Motor neuron (in vitro differentiated cells): ENCODE measurements at regions not wholly inside any gene's neighbourhood (a gene's known extent, or its start where the extent isn't known, plus 50 kb on each side); places are given as distances from the start of the nearest gene placed in this dataset.
"Not testable (repeated sequence)": the region's sequence is repeated elsewhere in the genome, so short reads cannot be mapped to it uniquely, and the experiment has no call there.

Source experiments
- ATAC-seq, 8 experiments: fragments of 200-7000 bp; cut with Tn5 transposase; replicated peaks in 6 of 8; 2 replicates each; pipeline ENCODE4 v1.8.0; 2021; ENCODE audit warnings: mild to moderate bottlenecking in 8 of 8, moderate library complexity in 8 of 8
- H3K27ac ChIP-seq, 2 donors: fragments of 250-450 bp; sonication (Bioruptor Pico); 2 replicates each; pipeline ENCODE4 v1.9.0; 2021; ENCODE audit warnings: antibody characterized with exemption in 2 of 2, mild to moderate bottlenecking in 2 of 2, moderate library complexity in 1 of 2
- H3K4me1 ChIP-seq, 2 donors: fragments of 250-450 bp; sonication (Bioruptor Pico); replicated peaks in 1 of 2; 2 replicates each; pipeline ENCODE4 v1.6.1; 2021; ENCODE audit warnings: antibody characterized with exemption in 2 of 2, mild to moderate bottlenecking in 2 of 2, moderate library complexity in 1 of 2
- H3K4me3 ChIP-seq, 5 donors: fragments of 250-450 bp; sonication (Bioruptor Pico); 2 replicates each; pipeline ENCODE4 v1.9.0; 2021; ENCODE audit warnings: antibody characterized with exemption in 5 of 5, mild to moderate bottlenecking in 5 of 5, moderate library complexity in 4 of 5
- WGBS, 10 experiments: fragments of 450-650 bp; shearing (Covaris generic); methylation state at CpG; one replicate each; pipeline ENCODE4 v1.0.0; 2022; 5-methylcytosine and 5-hydroxymethylcytosine counted together
- in situ Hi-C, 9 experiments: fragments of 400-800 bp; cut with MboI; loops; one replicate each; pipeline ENCODE4 v1.15.0; 2021; ENCODE audit warnings: low sequenced_read_pairs in 9 of 9, low pct_unique_long_range_greater_than_20kb in 2 of 9; ENCODE audit not compliant: unreplicated experiment in 9 of 9

GRCh38 chr16:29340235-29340634, 66.3 kb downstream of the NPIPB11 start:
- peak in 2 of 8 experiments; percentile 16 to 47 for ATAC-seq

GRCh38 chr16:29338821-29339700, 67.5 kb downstream of the NPIPB11 start:
- 80% methylated on average over 3 of the region's 18 CpGs; no CpG with 5 or more reads in 9 of the 10 experiments for WGBS, 10 experiments
- H3K4me3 ChIP-seq, H3K27ac ChIP-seq, H3K4me1 ChIP-seq, ATAC-seq, in situ Hi-C loops: not testable (repeated sequence)

More at GRCh38 chr16:29340235-29340634, 66.3 kb downstream of the NPIPB11 start:
- H3K4me1 ChIP-seq, H3K4me3 ChIP-seq, in situ Hi-C loops, H3K27ac ChIP-seq: not testable (repeated sequence)
- WGBS, 10 experiments = no CpG with 5 or more reads among the region's 3 CpGs

GRCh38 chr16:29337385-29337901, 69.1 kb downstream of the NPIPB11 start:
- ATAC-seq, H3K4me3 ChIP-seq, in situ Hi-C loops, H3K4me1 ChIP-seq, H3K27ac ChIP-seq: not testable (repeated sequence)
- WGBS, 10 experiments = 75 to 100% (median 100%) methylated on average over 1 to 5 of the region's 18 CpGs; no CpG with 5 or more reads in 3 of the 10 experiments

GRCh38 chr16:29335549-29335846, 71.0 kb downstream of the NPIPB11 start:
- 80 to 100% methylated on average over 1 to 2 of the region's 10 CpGs; no CpG with 5 or more reads in 8 of the 10 experiments for WGBS, 10 experiments
- H3K4me3 ChIP-seq, H3K27ac ChIP-seq, ATAC-seq, H3K4me1 ChIP-seq, in situ Hi-C loops: not testable (repeated sequence)

GRCh38 chr16:29334776-29335548, 71.5 kb downstream of the NPIPB11 start:
- 70 to 90% (median 74%) methylated on average over 2 to 6 of the region's 17 CpGs; no CpG with 5 or more reads in 7 of the 10 experiments for WGBS, 10 experiments
- H3K4me1 ChIP-seq, ATAC-seq, H3K27ac ChIP-seq, in situ Hi-C loops, H3K4me3 ChIP-seq: not testable (repeated sequence)

GRCh38 chr16:29333492-29334097, 72.9 kb downstream of the NPIPB11 start:
- WGBS, 10 experiments = no CpG with 5 or more reads among the region's 20 CpGs
- H3K4me3 ChIP-seq, in situ Hi-C loops, H3K27ac ChIP-seq, H3K4me1 ChIP-seq: not testable (repeated sequence)
- ATAC-seq = peak in 4 of 8 experiments; percentile 21 to 72 (median 51)

GRCh38 chr16:29330623-29331022, 75.9 kb downstream of the NPIPB11 start:
- H3K4me1 ChIP-seq, H3K27ac ChIP-seq, in situ Hi-C loops, H3K4me3 ChIP-seq, ATAC-seq: not testable (repeated sequence)
- WGBS, 10 experiments = no CpG with 5 or more reads among the region's 5 CpGs

- H3K27ac ChIP-seq, in situ Hi-C loops, H3K4me1 ChIP-seq, H3K4me3 ChIP-seq: not testable (repeated sequence)
- no CpG with 5 or more reads among the region's 11 CpGs for WGBS, 10 experiments
- ATAC-seq = peak in 5 of 8 experiments; percentile 64 to 75 (median 73)
Measured at GRCh38 chr16:29328528-29328927, 78.0 kb downstream of the NPIPB11 start.

- 80 to 100% (median 80%) methylated on average over 1 to 2 of the region's 12 CpGs; no CpG with 5 or more reads in 5 of the 10 experiments for WGBS, 10 experiments
- in situ Hi-C loops, H3K4me1 ChIP-seq, H3K4me3 ChIP-seq, H3K27ac ChIP-seq: not testable (repeated sequence)
- peak in 7 of 8 experiments; percentile 47 to 87 (median 68) for ATAC-seq
Measured at GRCh38 chr16:29327631-29328408, 78.7 kb downstream of the NPIPB11 start.

- ATAC-seq, H3K27ac ChIP-seq, H3K4me3 ChIP-seq, in situ Hi-C loops, H3K4me1 ChIP-seq: not testable (repeated sequence)
- 67% methylated on average over 3 of the region's 34 CpGs; no CpG with 5 or more reads in 9 of the 10 experiments for WGBS, 10 experiments
Measured at GRCh38 chr16:29326164-29327125, 80.1 kb downstream of the NPIPB11 start.

- H3K27ac ChIP-seq, ATAC-seq, in situ Hi-C loops, H3K4me3 ChIP-seq, H3K4me1 ChIP-seq: not testable (repeated sequence)
- WGBS, 10 experiments = 100% methylated on average over 1 of the region's 6 CpGs; no CpG with 5 or more reads in 7 of the 10 experiments
Measured at GRCh38 chr16:29323725-29324124, 82.8 kb downstream of the NPIPB11 start.
